A549 (cell line): ENCODE measurements at regions not wholly inside any gene's neighbourhood (a gene's known extent, or its start where the extent isn't known, plus 50 kb on each side); places are given as distances from the start of the nearest gene placed in this dataset.

ENCODE experiments used
- CTCF ChIP-seq: fragments of >200 bp; sonication (Bioruptor Twin); formaldehyde crosslinking; IDR thresholded peaks from 3 replicates; pipeline ENCODE4 v1.5.1; 2016
- EP300 ChIP-seq, 2 experiments: fragments of >200 bp; sonication (Bioruptor Twin); formaldehyde crosslinking; IDR thresholded peaks; 2 replicates in 1 of 2; 3 replicates in 1 of 2; pipeline ENCODE4 v1.6.1; 2016 to 2017
- ESRRA ChIP-seq: fragments of 150-350 bp; IDR thresholded peaks from 2 replicates; pipeline ENCODE4 v1.6.1; 2014; ENCODE audit warnings: mild to moderate bottlenecking, low read length, borderline replicate concordance
- FOXS1 ChIP-seq: fragments of 250-450 bp; sonication (Bioruptor Pico); IDR thresholded peaks from 2 replicates; pipeline ENCODE4 v1.5.0; 2020; ENCODE audit warnings: mild to moderate bottlenecking, moderate library complexity
- HOXA7 ChIP-seq: fragments of 250-450 bp; sonication (Bioruptor Pico); IDR thresholded peaks from 2 replicates; pipeline ENCODE4 v1.5.0; 2020; ENCODE audit warnings: mild to moderate bottlenecking, moderate library complexity
- POLR2A ChIP-seq: IDR thresholded peaks from 2 replicates; pipeline ENCODE4 v1.6.1; 2012; ENCODE audit warnings: mild to moderate bottlenecking, low read length
- RAD21 ChIP-seq, 2 experiments: fragments of >200 bp in 1 of 2; sonication (Bioruptor Twin) in 1 of 2; formaldehyde crosslinking in 1 of 2; IDR thresholded peaks in 1 of 2; conservative IDR thresholded peaks in 1 of 2; 2 replicates in 1 of 2; 3 replicates in 1 of 2; pipeline ENCODE4 v1.6.1; 2012 to 2018; ENCODE audit warnings: inconsistent platforms in 1 of 2
- RARB ChIP-seq: fragments of 250-450 bp; sonication (Bioruptor Pico); IDR thresholded peaks from 2 replicates; pipeline ENCODE4 v1.8.0; 2021; ENCODE audit warnings: mild to moderate bottlenecking, moderate library complexity
- RFX5 ChIP-seq: fragments of 450-650 bp; IDR thresholded peaks from 2 replicates; pipeline ENCODE4 v1.7.1; 2014; ENCODE audit warnings: antibody characterized with exemption, mild to moderate bottlenecking, moderate library complexity
- TF ChIP-seq, protein P1 (sequence below): fragments of 450-650 bp; IDR thresholded peaks from 2 replicates; pipeline ENCODE4 v1.6.1; 2014; ENCODE audit warnings: antibody characterized with exemption

- TF ChIP-seq CTCF (no peak), POLR2A (no peak), FOXS1 (no peak), RARB (CRISPR knock-in tag) (no peak), HOXA7 (no peak), RAD21 (conservative IDR thresholded peaks at IDR 0.05 in 1 of 2, IDR thresholded peaks at IDR 0.05 in 1 of 2) (no peak), EP300 (IDR thresholded peaks at IDR 0.05) (no peak), RFX5 (no peak), ESRRA (no peak)
- TF ChIP-seq, protein P1, sequence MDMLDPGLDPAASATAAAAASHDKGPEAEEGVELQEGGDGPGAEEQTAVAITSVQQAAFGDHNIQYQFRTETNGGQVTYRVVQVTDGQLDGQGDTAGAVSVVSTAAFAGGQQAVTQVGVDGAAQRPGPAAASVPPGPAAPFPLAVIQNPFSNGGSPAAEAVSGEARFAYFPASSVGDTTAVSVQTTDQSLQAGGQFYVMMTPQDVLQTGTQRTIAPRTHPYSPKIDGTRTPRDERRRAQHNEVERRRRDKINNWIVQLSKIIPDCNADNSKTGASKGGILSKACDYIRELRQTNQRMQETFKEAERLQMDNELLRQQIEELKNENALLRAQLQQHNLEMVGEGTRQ: no peak
Observed at GRCh38 chr12:68387338-68387737, 55.2 kb upstream of the MDM1 start.
